ENCODE measurements at regions not wholly inside any gene's neighbourhood (a gene's known extent, or its start where the extent isn't known, plus 50 kb on each side); places are given as distances from the start of the nearest gene placed in this dataset.
A peak's percentile ranks its signal among the peaks of the same experiment; 100 is the strongest.

- H3K4me3 ChIP-seq (ENCODE audit: low read length), result no peak overlapping the region
- TF ChIP-seq CTCF (conservative IDR thresholded peaks at IDR 0.05; ENCODE audit: low read length), result no peak
- DNase-seq (ENCODE audit: low read depth), result peak; percentile 12
Observed at GRCh38 chr16:58789351-58789750, 55.2 kb upstream of the GOT2 start.

Data from AG10803 (cell line).